ENCODE measurements at regions not wholly inside any gene's neighbourhood (a gene's known extent, or its start where the extent isn't known, plus 50 kb on each side); places are given as distances from the start of the nearest gene placed in this dataset.

DNA sequence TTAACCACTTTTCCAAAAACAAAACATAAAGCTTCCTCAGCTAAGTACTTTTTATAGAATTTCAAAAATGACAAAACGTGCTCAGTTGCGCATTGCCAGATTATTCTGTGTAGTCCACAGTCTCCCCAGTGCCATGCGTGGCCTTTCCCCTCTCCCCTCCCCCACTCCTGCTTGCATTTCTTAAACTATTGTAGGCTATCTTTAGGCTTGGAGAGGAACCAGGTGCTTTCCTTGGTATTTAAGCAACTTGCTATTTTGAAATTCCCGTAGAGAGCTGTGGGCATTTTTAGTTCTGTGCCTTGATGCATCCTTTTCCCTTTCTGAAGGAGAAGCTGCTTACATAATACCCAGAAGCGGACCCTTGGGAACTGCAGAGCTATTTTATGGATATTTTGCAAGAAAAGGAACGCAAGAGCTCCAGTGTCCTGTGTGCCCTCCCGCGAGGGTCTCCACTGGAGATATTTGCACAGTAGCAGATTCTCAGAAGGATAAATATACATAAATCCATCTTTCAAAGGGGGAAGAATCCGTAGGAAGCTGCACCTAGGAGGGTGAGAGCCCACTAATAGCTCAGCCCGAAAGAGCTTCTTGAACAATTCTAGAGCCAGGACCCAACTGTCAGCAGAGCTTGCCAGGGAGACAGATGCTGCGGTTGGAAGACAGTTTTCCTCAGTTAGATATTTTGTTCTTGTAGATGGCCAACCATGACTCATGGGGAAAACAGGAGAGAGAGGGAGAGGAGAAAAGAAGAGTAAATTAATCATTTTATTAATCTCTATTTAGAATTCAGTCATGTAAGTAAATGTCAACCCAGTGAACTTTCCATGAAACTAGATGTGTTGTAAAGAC is 1298.3 kb upstream of the WWC1 start:
- no peak overlapping the region for H3K27ac ChIP-seq

DNA sequence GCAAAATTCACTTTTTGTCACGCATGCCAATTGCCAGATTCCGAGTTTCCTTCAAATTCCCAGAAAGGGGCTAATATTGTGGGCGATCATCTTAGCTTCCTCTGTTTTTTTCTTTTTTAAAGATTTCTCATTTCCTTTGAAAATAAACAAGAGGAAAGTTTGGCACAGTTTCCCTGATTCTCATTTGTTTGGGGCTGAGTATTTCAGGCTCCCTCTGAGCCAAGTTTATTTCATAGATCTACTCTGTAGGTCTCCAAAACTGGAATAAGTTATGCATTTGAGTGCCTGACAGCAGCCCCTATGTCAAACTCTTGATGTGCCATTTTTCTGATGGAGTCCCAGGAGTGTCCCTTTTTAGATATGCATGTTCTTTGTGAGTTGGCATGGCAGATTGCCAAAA is 1297.2 kb upstream of the WWC1 start:
- H3K4me3 ChIP-seq: no peak overlapping the region
- no peak for DNase-seq (ENCODE audit: low read depth, low spot score)
- no peaks in the 10 kb centered on the region for H3K36me3 ChIP-seq (ENCODE audit: insufficient read depth, low read length)
- no peaks in the 10 kb centered on the region for H3K9me3 ChIP-seq (ENCODE audit: low read depth, low read length)
- H3K27ac ChIP-seq: no peak overlapping the region
- no peak overlapping the region for H3K9ac ChIP-seq (ENCODE audit: insufficient read length)
- TF ChIP-seq EZH2 (IDR thresholded peaks at IDR 0.05) (no peak), FOXP2 (optimal IDR thresholded peaks at IDR 0.05; ENCODE audit: control extremely low read depth, extremely low read length, insufficient read depth) (no peak), POLR2AphosphoS5 (IDR thresholded peaks at IDR 0.05; ENCODE audit: borderline replicate concordance, low read depth, low read length) (no peak)

More for the DNA sequence above, 1298.3 kb upstream of the WWC1 start:
- no peaks in the 10 kb centered on the region for H3K9me3 ChIP-seq (ENCODE audit: low read depth, low read length)
- H3K4me3 ChIP-seq: no peak overlapping the region
- no peak overlapping the region for H3K9ac ChIP-seq (ENCODE audit: insufficient read length)
- H3K36me3 ChIP-seq (ENCODE audit: insufficient read depth, low read length): no peaks in the 10 kb centered on the region
- no peak for DNase-seq (ENCODE audit: low read depth, low spot score)
- no peak for TF ChIP-seq FOXP2 (optimal IDR thresholded peaks at IDR 0.05; ENCODE audit: control extremely low read depth, extremely low read length, insufficient read depth)
- no peak for TF ChIP-seq EZH2 (IDR thresholded peaks at IDR 0.05)
- TF ChIP-seq POLR2AphosphoS5 (IDR thresholded peaks at IDR 0.05; ENCODE audit: borderline replicate concordance, low read depth, low read length): no peak

DNA sequence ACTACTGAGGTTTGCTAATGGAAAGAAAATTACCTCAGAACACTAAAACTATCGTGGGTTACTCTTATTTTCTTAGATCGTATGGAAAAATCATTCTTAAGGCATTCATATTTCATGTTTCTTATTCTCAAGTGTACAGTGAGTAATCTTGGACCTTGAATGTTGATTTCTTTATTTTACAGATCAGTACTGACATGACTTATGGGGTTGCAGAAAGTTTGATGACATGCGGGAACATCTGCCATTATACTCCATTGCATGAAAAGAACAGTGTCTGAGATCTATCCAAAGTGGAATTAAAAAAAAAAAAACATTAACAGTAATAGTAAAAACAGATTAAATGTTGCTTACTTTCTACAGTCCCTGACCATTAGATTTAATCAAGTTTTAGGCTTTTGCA is 1290.2 kb upstream of the WWC1 start:
- no peaks in the 10 kb centered on the region for H3K36me3 ChIP-seq (ENCODE audit: insufficient read depth, low read length)
- no peak for DNase-seq (ENCODE audit: low read depth, low spot score)
- H3K4me3 ChIP-seq: no peak overlapping the region
- H3K9ac ChIP-seq (ENCODE audit: insufficient read length): no peak overlapping the region
- no peak for TF ChIP-seq FOXP2 (optimal IDR thresholded peaks at IDR 0.05; ENCODE audit: control extremely low read depth, extremely low read length, insufficient read depth)
- no peak for TF ChIP-seq POLR2AphosphoS5 (IDR thresholded peaks at IDR 0.05; ENCODE audit: borderline replicate concordance, low read depth, low read length)
- TF ChIP-seq EZH2 (IDR thresholded peaks at IDR 0.05): no peak
- no peaks in the 10 kb centered on the region for H3K9me3 ChIP-seq (ENCODE audit: low read depth, low read length)
- H3K27ac ChIP-seq: no peak overlapping the region

DNA sequence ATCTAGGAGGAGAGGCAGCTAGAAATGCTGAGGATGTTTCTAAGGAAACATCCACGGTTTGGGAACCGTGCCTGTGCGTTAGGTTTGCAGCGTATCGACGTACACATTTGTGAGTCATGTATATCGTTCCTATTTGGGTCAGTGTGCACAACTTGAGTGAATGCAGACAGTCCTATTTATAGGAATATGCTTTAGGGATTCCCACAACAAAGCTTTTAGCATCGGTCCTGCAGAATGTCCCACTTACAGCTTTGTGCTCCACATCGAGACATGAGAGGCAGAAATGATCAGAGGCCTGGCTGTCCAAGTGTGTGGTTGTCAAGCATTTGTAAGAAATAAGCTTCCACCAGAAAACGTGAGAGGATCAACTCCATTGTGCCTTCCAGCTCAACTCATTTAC is 1282.7 kb upstream of the WWC1 start:
- Histone ChIP-seq H3K9me3 (ENCODE audit: low read depth, low read length) (no peaks in the 10 kb centered on the region), H3K9ac (ENCODE audit: insufficient read length) (no peak overlapping the region), H3K4me3 (no peak overlapping the region), H3K27ac (no peak overlapping the region), H3K36me3 (ENCODE audit: insufficient read depth, low read length) (no peaks in the 10 kb centered on the region)
- no peak for TF ChIP-seq POLR2AphosphoS5 (IDR thresholded peaks at IDR 0.05; ENCODE audit: borderline replicate concordance, low read depth, low read length)
- no peak for TF ChIP-seq FOXP2 (optimal IDR thresholded peaks at IDR 0.05; ENCODE audit: control extremely low read depth, extremely low read length, insufficient read depth)
- TF ChIP-seq EZH2 (IDR thresholded peaks at IDR 0.05): no peak
- DNase-seq (ENCODE audit: low read depth, low spot score): no peak

DNA sequence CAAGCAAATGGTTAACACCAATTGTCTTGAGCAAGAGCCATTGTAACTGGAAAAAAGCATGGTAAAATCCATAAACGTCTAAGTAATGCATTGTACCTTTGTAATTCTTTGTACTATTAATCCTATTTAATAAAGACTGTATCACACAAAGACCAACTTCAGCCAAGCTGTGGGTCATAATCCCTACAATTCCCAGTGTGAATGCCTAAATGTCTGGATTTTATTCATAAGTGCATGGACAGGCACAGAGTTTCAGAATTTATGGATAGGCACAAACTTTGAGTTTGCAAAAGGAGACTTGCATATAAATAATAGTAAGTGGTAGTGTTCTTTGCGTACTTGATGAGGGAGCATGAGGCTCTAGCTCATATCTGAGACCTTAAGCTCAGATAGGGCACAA is 1280.2 kb upstream of the WWC1 start:
- no peaks in the 10 kb centered on the region for H3K36me3 ChIP-seq (ENCODE audit: insufficient read depth, low read length)
- H3K4me3 ChIP-seq: no peak overlapping the region
- no peak overlapping the region for H3K27ac ChIP-seq
- no peak for DNase-seq (ENCODE audit: low read depth, low spot score)
- no peak for TF ChIP-seq FOXP2 (optimal IDR thresholded peaks at IDR 0.05; ENCODE audit: control extremely low read depth, extremely low read length, insufficient read depth)
- no peak for TF ChIP-seq POLR2AphosphoS5 (IDR thresholded peaks at IDR 0.05; ENCODE audit: borderline replicate concordance, low read depth, low read length)
- TF ChIP-seq EZH2 (IDR thresholded peaks at IDR 0.05): no peak
- H3K9ac ChIP-seq (ENCODE audit: insufficient read length): no peak overlapping the region
- no peaks in the 10 kb centered on the region for H3K9me3 ChIP-seq (ENCODE audit: low read depth, low read length)

DNA sequence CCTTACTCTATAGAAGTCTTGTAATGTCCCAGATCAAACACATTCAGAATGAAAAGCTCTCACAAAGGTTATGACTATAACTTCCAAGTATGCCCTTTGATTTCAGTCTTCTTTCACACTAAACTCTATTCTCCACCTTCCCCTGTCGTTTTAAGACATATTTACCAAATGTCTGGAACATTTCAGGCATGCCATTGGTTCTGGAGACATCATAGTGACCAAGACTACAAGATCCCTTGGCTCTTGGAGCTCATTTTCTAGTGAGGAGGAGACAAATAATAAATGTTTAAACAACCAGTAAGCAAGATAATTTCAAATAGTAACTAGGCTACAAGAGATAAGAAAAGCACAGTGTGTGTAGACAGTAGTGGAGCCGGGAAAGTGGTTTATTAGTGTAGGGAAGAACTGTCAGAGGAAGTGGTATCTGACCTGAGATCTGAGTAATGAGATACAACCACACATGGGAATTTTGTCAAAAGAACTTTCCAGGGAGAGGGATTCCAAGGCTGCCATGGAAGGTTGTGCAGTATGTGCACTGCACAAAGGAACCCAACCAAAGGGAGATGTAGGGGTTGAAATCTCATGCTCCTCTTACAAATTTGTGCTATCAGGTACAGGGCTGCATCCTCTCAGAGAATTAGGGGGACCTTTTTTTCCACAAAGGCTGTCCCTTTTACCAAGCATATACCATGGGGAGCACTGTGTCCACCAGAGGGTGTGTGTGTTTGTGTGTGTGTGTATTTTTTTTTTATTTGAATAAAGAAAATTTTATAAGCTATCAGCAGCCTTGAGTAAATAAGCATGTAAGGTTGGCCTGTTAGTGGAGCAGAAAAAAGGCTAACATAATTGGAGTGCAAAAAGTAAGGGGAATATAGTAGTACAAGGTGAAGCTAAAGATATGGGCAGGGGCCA is 1279.1 kb upstream of the WWC1 start:
- Histone ChIP-seq H3K4me3 (no peak overlapping the region), H3K9me3 (ENCODE audit: low read depth, low read length) (no peaks in the 10 kb centered on the region), H3K27ac (no peak overlapping the region), H3K36me3 (ENCODE audit: insufficient read depth, low read length) (no peaks in the 10 kb centered on the region), H3K9ac (ENCODE audit: insufficient read length) (no peak overlapping the region)
- TF ChIP-seq POLR2AphosphoS5 (IDR thresholded peaks at IDR 0.05; ENCODE audit: borderline replicate concordance, low read depth, low read length) (no peak), FOXP2 (optimal IDR thresholded peaks at IDR 0.05; ENCODE audit: control extremely low read depth, extremely low read length, insufficient read depth) (no peak), EZH2 (IDR thresholded peaks at IDR 0.05) (no peak)
- DNase-seq (ENCODE audit: low read depth, low spot score): no peak

DNA sequence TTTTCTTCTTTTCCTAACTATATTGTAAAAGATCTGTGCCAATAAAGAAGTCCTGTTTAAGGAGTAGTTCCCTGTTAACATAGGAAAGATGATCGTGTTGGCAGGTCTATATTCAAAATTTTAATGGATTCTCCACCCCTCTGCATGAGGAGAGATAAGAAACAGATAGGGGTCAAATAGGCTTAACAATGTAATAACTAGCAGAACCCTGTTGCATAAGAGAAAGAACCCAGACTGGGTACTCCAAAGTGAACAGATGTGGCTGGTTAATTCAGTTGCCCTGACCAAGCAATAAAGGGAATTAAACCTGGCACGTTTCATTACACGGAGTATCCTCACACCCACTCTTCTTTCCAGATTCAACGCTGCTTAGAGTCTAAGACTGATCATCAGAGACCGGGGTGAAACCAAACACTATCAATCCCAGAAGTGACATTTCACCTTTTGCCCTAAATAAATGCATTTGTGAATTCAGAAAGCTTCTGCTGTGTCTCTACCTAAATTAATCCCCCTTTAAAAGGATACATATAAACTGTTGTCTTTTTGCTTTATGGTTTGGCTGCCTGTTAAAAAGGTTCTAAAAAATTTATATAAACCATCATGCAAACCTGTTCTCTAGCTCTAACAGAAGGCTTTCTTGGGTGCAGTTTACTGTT is 1276.9 kb upstream of the WWC1 start:
- no peak overlapping the region for H3K9ac ChIP-seq (ENCODE audit: insufficient read length)
- no peaks in the 10 kb centered on the region for H3K36me3 ChIP-seq (ENCODE audit: insufficient read depth, low read length)
- no peak overlapping the region for H3K27ac ChIP-seq
- H3K9me3 ChIP-seq (ENCODE audit: low read depth, low read length): no peaks in the 10 kb centered on the region
- DNase-seq (ENCODE audit: low read depth, low spot score): no peak
- no peak for TF ChIP-seq EZH2 (IDR thresholded peaks at IDR 0.05)
- no peak for TF ChIP-seq POLR2AphosphoS5 (IDR thresholded peaks at IDR 0.05; ENCODE audit: borderline replicate concordance, low read depth, low read length)
- no peak for TF ChIP-seq FOXP2 (optimal IDR thresholded peaks at IDR 0.05; ENCODE audit: control extremely low read depth, extremely low read length, insufficient read depth)
- no peak overlapping the region for H3K4me3 ChIP-seq

DNA sequence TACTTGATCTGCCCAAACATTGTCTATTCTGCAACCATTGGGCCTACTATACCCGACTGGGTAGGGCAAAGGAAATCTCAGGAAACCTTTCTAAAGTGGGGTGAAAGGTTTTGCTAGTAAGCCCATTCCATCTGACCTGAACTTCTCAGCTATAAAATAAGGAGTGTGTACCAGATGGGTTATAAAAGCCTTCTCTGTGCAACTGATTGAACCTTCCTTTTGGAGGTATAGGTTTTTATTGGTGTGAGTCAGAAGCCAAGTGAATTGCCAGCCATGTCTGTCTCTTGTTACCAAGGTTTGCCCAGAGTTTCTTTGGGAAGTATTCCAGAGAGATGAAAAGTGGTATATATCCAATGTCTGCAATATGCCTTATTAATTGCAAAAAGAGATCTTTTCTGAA is 1271.0 kb upstream of the WWC1 start:
- Histone ChIP-seq H3K9me3 (ENCODE audit: low read depth, low read length) (no peaks in the 10 kb centered on the region), H3K9ac (ENCODE audit: insufficient read length) (no peak overlapping the region), H3K4me3 (no peak overlapping the region), H3K27ac (no peak overlapping the region), H3K36me3 (ENCODE audit: insufficient read depth, low read length) (no peaks in the 10 kb centered on the region)
- no peak for DNase-seq (ENCODE audit: low read depth, low spot score)
- TF ChIP-seq EZH2 (IDR thresholded peaks at IDR 0.05): no peak
- no peak for TF ChIP-seq FOXP2 (optimal IDR thresholded peaks at IDR 0.05; ENCODE audit: control extremely low read depth, extremely low read length, insufficient read depth)
- TF ChIP-seq POLR2AphosphoS5 (IDR thresholded peaks at IDR 0.05; ENCODE audit: borderline replicate concordance, low read depth, low read length): no peak
